Trophoblast cell (in vitro differentiated cells and primary cell): ENCODE measurements at regions not wholly inside any gene's neighbourhood (a gene's known extent, or its start where the extent isn't known, plus 50 kb on each side); places are given as distances from the start of the nearest gene placed in this dataset.

Source experiments
- DNase-seq, 2 donors: peaks; one replicate each; pipeline ENCODE4 v3.0.0-alpha.2; 2016
- H2AFZ ChIP-seq: 2 replicates; pipeline ENCODE4 v1.6.1; 2013; ENCODE audit warnings: low read length, moderate library complexity, mild to moderate bottlenecking; ENCODE audit not compliant: insufficient read depth, poor library complexity
- H2AK5ac ChIP-seq: 2 replicates; pipeline ENCODE4 v1.6.1; 2013; ENCODE audit warnings: mild to moderate bottlenecking, low read length
- H2BK120ac ChIP-seq: 2 replicates; pipeline ENCODE4 v1.6.1; 2013; ENCODE audit warnings: low read length, mild to moderate bottlenecking, moderate library complexity; ENCODE audit not compliant: insufficient read depth, poor library complexity
- H2BK12ac ChIP-seq: 2 replicates; pipeline ENCODE4 v1.6.1; 2013; ENCODE audit warnings: mild to moderate bottlenecking, low read length, moderate library complexity
- H2BK5ac ChIP-seq: 2 replicates; pipeline ENCODE4 v1.6.1; 2013; ENCODE audit warnings: low read length, low read depth, moderate library complexity, mild to moderate bottlenecking; ENCODE audit not compliant: poor library complexity
- H3K14ac ChIP-seq: 2 replicates; pipeline ENCODE4 v1.6.1; 2013; ENCODE audit warnings: mild to moderate bottlenecking, low read length
- H3K18ac ChIP-seq: 2 replicates; pipeline ENCODE4 v1.6.1; 2013; ENCODE audit warnings: mild to moderate bottlenecking, low read length
- H3K23ac ChIP-seq: 2 replicates; pipeline ENCODE4 v1.6.1; 2013; ENCODE audit warnings: low read length
- H3K27ac ChIP-seq: 2 replicates; pipeline ENCODE4 v1.5.1; 2013; ENCODE audit warnings: low read depth, mild to moderate bottlenecking, inconsistent platforms, low read length, moderate library complexity
- H3K27me3 ChIP-seq: 2 replicates; pipeline ENCODE4 v1.6.1; 2013; ENCODE audit warnings: inconsistent platforms, mild to moderate bottlenecking, low read length, moderate library complexity; ENCODE audit not compliant: insufficient read depth
- H3K36me3 ChIP-seq, 2 experiments: 1 replicate in 1 of 2; 2 replicates in 1 of 2; pipeline ENCODE4 v1.6.1; 2013; ENCODE audit warnings: low read length in 2 of 2, mild to moderate bottlenecking in 2 of 2, moderate library complexity in 1 of 2; ENCODE audit not compliant: insufficient read depth in 2 of 2, control insufficient read depth in 1 of 2
- H3K4ac ChIP-seq: 2 replicates; pipeline ENCODE4 v1.6.1; 2013; ENCODE audit warnings: low read depth, mild to moderate bottlenecking, low read length, moderate library complexity
- H3K4me1 ChIP-seq, 2 experiments: 1 replicate in 1 of 2; 2 replicates in 1 of 2; pipeline ENCODE4 v1.6.1; 2013; ENCODE audit warnings: low read length in 2 of 2, mild to moderate bottlenecking in 2 of 2, moderate library complexity in 1 of 2; ENCODE audit not compliant: insufficient read depth in 2 of 2, control insufficient read depth in 1 of 2
- H3K4me2 ChIP-seq: 2 replicates; pipeline ENCODE4 v1.6.1; 2013; ENCODE audit warnings: inconsistent platforms, mild to moderate bottlenecking, low read length, moderate library complexity
- H3K4me3 ChIP-seq: 2 replicates; pipeline ENCODE4 v1.5.1; 2013; ENCODE audit warnings: mild to moderate bottlenecking, low read depth, low read length, inconsistent platforms
- H3K79me1 ChIP-seq: one replicate; pipeline ENCODE4 v1.6.1; 2013; ENCODE audit warnings: low read length
- H3K79me2 ChIP-seq: 2 replicates; pipeline ENCODE4 v1.6.1; 2013; ENCODE audit warnings: low read length, mild to moderate bottlenecking; ENCODE audit not compliant: control insufficient read depth, insufficient read depth, poor library complexity
- H3K9ac ChIP-seq: 2 replicates; pipeline ENCODE4 v1.6.1; 2013; ENCODE audit warnings: mild to moderate bottlenecking, low read length
- H3K9me3 ChIP-seq: 2 replicates; pipeline ENCODE4 v1.6.1; 2013; ENCODE audit warnings: low read depth, mild to moderate bottlenecking, control low read depth, inconsistent platforms, low read length; ENCODE audit not compliant: insufficient read depth
- H4K12ac ChIP-seq: 2 replicates; pipeline ENCODE4 v1.6.1; 2013; ENCODE audit warnings: low read depth, mild to moderate bottlenecking, low read length, moderate library complexity
- H4K8ac ChIP-seq: 2 replicates; pipeline ENCODE4 v1.6.1; 2013; ENCODE audit warnings: low read depth, mild to moderate bottlenecking, low read length, moderate library complexity
- H4K91ac ChIP-seq: one replicate; pipeline ENCODE4 v1.6.1; 2013; ENCODE audit warnings: low read depth, mild to moderate bottlenecking, low read length, moderate library complexity
- WGBS: extraction: QIAGEN DNeasy Blood & Tissue Kit; methylation state at CpG from one replicate; pipeline ENCODE4 v1.1.7; 2013; ENCODE audit warnings: missing lambda C conversion rate; ENCODE audit not compliant: insufficient read length, insufficient coverage; ENCODE audit errors: extremely low coverage; 5-methylcytosine and 5-hydroxymethylcytosine counted together

DNA sequence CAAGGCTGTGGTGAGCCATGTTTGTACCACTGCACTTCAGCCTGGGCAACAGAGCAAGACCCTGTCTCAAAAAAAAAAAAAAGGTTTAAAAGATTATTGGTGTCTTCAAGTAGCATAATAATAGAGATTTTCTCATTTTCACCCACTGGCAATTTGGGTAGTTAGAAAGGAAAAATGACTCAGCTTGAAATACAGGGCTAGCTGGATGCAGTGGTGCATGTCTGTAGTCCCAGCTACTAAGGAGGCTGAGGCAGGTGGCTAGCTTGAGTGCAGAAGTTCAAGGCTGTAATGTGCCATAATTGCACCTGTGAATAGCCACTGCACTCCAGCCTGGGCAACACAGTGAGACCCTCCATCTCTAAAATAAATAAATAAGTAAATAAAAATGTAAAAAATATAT lies 111.1 kb downstream of the ARRDC3 start:
- Histone ChIP-seq H3K36me3 (no peaks in the 10 kb centered on the region), H2AK5ac (no peak overlapping the region), H3K14ac (no peak overlapping the region), H3K4me3 (no peak overlapping the region), H3K4me1 (no peaks in the 10 kb centered on the region), H3K9ac (no peak overlapping the region), H4K8ac (no peak overlapping the region), H2BK120ac (no peak overlapping the region), H4K91ac (no peak overlapping the region), H2AFZ (no peak overlapping the region), H3K27ac (no peak overlapping the region), H2BK5ac (no peak overlapping the region), H3K79me2 (no peaks in the 10 kb centered on the region), H3K4ac (no peak overlapping the region), H3K23ac (no peak overlapping the region), H3K79me1 (no peaks in the 10 kb centered on the region), H3K18ac (no peak overlapping the region), H3K27me3 (no peaks in the 10 kb centered on the region), H2BK12ac (no peak overlapping the region), H3K9me3 (no peaks in the 10 kb centered on the region), H3K4me2 (no peak overlapping the region), H4K12ac (no peak overlapping the region)
- no peak for DNase-seq

DNA sequence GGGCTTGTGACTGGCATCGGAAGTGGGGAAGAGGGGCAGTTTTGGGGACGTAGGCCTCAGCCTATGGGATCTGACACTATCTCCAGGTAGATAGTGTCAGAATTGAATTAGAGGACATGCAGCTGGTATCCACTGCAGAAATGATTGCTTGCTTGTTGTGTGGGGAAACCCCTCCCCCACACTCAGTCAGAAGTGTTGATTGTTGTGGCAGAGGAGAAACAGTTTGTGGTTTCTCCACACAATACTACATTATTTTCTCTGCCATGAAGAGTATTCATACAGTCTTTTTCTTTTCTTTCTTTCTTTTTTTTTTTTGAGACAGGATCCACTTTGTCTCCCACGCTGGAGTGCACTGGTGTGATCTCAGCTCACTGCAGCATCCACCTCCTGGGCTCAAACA lies 113.9 kb downstream of the ARRDC3 start:
- H3K4me2 ChIP-seq = no peak overlapping the region
- H2BK12ac ChIP-seq = no peak overlapping the region
- no peak overlapping the region for H3K27ac ChIP-seq
- H3K4ac ChIP-seq = no peak overlapping the region
- H3K9me3 ChIP-seq = no peaks in the 10 kb centered on the region
- H3K27me3 ChIP-seq = no peaks in the 10 kb centered on the region
- no peak for DNase-seq
- no peak overlapping the region for H3K14ac ChIP-seq
- no CpG with 5 or more reads among the region's 3 CpGs for WGBS
- H4K12ac ChIP-seq = no peak overlapping the region
- no peak overlapping the region for H2AFZ ChIP-seq
- no peak overlapping the region for H2BK5ac ChIP-seq
- H2AK5ac ChIP-seq = no peak overlapping the region
- H3K4me3 ChIP-seq = no peak overlapping the region
- no peak overlapping the region for H4K91ac ChIP-seq
- H3K79me2 ChIP-seq = no peaks in the 10 kb centered on the region
- H3K9ac ChIP-seq = no peak overlapping the region
- no peak overlapping the region for H3K23ac ChIP-seq
- H4K8ac ChIP-seq = no peak overlapping the region
- no peaks in the 10 kb centered on the region for H3K4me1 ChIP-seq
- H3K18ac ChIP-seq = no peak overlapping the region
- no peaks in the 10 kb centered on the region for H3K36me3 ChIP-seq
- no peak overlapping the region for H2BK120ac ChIP-seq
- no peaks in the 10 kb centered on the region for H3K79me1 ChIP-seq

DNA sequence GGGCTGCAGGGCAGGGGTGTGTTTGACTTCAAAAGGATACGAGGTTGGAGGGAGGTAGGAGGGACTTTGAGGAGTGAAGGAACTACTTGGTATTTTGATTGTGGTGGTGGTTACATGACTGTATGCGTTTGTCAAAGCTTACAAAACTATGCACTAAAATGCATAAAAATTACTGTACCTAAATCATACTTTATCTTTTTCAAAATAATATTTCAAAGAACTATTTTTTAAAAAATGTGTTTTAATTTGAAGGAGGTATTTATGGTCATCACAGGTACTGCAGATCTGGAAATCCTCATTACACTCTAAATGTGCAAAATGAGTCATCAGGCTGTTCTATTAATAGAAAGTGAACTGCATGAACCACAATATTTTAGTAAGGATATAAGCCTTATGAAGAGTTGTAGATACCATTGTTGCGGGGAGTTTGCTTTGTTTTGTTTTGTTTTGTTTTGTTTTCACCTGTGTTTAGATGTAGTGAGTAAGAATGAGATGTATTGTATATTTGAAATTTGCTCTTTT lies 116.9 kb downstream of the ARRDC3 start:
- Histone ChIP-seq H4K91ac (no peak overlapping the region), H4K12ac (no peak overlapping the region), H4K8ac (no peak overlapping the region), H3K4me2 (no peak overlapping the region), H3K18ac (no peak overlapping the region), H3K9me3 (no peaks in the 10 kb centered on the region), H3K79me1 (no peaks in the 10 kb centered on the region), H3K4me3 (no peak overlapping the region), H2AK5ac (no peak overlapping the region), H3K27me3 (no peaks in the 10 kb centered on the region), H2AFZ (no peak overlapping the region), H2BK12ac (no peak overlapping the region), H3K4ac (no peak overlapping the region), H2BK120ac (no peak overlapping the region), H3K4me1 (no peaks in the 10 kb centered on the region), H3K36me3 (no peaks in the 10 kb centered on the region), H3K27ac (no peak overlapping the region), H2BK5ac (no peak overlapping the region), H3K23ac (no peak overlapping the region), H3K79me2 (no peaks in the 10 kb centered on the region), H3K14ac (no peak overlapping the region), H3K9ac (no peak overlapping the region)
- WGBS = no CpG with 5 or more reads among the region's 3 CpGs
- DNase-seq = peak in 1 of 2 donors; percentile 38

- no peak overlapping the region for H3K23ac ChIP-seq
- H3K4me2 ChIP-seq = no peak overlapping the region
- H2AFZ ChIP-seq = no peak overlapping the region
- no peaks in the 10 kb centered on the region for H3K9me3 ChIP-seq
- no peak overlapping the region for H2AK5ac ChIP-seq
- H2BK120ac ChIP-seq = no peak overlapping the region
- no peak overlapping the region for H4K8ac ChIP-seq
- DNase-seq = no peak
- H3K4me3 ChIP-seq = no peak overlapping the region
- no peaks in the 10 kb centered on the region for H3K79me2 ChIP-seq
- H3K27ac ChIP-seq = no peak overlapping the region
- H3K18ac ChIP-seq = no peak overlapping the region
- no peaks in the 10 kb centered on the region for H3K79me1 ChIP-seq
- no peaks in the 10 kb centered on the region for H3K4me1 ChIP-seq
- no peak overlapping the region for H2BK12ac ChIP-seq
- H4K91ac ChIP-seq = no peak overlapping the region
- H4K12ac ChIP-seq = no peak overlapping the region
- no peak overlapping the region for H3K14ac ChIP-seq
- H2BK5ac ChIP-seq = no peak overlapping the region
- no peaks in the 10 kb centered on the region for H3K36me3 ChIP-seq
- H3K27me3 ChIP-seq = no peaks in the 10 kb centered on the region
- H3K9ac ChIP-seq = no peak overlapping the region
- H3K4ac ChIP-seq = no peak overlapping the region
Observed at GRCh38 chr5:91264311-91265051, 118.6 kb downstream of the ARRDC3 start.
